NOMO-1 treated with dmso at 0.1 percent for 144 hours (cell line): ENCODE measurements at regions not wholly inside any gene's neighbourhood (a gene's known extent, or its start where the extent isn't known, plus 50 kb on each side); places are given as distances from the start of the nearest gene placed in this dataset.
"Not testable (repeated sequence)": the region's sequence is repeated elsewhere in the genome, so short reads cannot be mapped to it uniquely, and the experiment has no call there.

Experiments
- DNase-seq: peaks from one replicate; lab custom pipeline; 2025; ENCODE audit not compliant: unreplicated experiment; lab: John Stamatoyannopoulos, UW

DNA sequence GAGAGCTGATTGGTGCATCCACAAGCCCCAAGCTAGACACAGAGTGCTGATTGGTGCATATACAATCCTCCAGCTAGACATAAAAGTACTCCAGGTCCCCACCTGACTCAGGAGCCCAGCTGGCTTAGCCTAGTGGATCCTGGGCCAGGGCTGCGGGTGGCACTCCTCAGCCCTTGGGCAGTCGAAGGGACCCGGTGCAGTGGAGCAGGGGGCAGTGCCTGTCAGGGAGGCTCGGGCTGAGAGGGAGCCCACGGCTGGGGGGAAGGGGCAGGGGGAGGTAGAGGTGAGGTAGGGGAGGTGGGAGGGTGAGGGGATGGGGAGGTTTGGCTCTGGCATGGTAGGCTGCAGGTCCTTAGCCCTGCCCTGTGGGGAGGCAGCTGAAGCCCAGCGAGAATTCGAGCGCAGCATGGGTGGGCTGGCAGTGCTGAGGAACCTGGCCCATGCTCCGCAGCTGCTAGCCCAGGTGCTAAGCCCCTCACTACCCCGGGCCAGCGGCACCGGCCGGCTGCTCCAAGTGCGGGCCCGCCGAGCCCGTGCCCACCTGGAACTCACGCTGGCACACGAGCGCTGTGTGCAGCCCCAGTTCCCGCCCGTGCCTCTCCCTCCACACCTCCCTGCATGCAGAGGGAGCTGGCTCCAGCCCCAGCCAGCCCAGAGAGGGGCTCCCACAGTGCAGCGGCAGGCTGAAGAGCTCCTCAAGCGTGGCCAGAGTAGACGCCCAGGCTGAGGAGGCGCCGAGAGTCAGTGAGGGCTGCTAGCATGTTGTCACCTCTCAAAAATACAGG is 742.8 kb downstream of the FAM181B start:
- DNase-seq = no peak

GRCh38 chr11:81989093-81989492 is 744.6 kb downstream of the FAM181B start:
- no peak for DNase-seq

- no peak for DNase-seq
Observed at GRCh38 chr11:81987829-81988472, 745.7 kb downstream of the FAM181B start.

GRCh38 chr11:81986556-81987161 is 747.0 kb downstream of the FAM181B start:
- no peak for DNase-seq

DNA sequence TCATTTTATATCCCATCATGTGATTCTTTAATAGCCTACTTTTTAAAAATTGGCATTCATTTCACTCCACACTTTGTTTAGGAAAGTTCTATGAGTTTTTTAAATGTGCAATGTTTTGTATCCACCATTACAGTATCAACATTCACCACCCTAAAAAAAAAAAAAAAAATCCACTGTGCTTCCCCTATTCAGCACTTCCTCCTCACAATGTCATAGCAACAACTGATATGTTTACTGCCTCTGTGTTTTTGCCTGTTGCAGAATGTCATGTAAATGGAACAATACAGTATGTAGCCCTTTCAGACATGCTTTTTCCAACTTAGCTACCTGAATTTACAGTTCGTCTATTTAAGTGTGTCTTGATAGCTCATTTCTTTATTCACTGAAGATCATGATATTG is 754.2 kb downstream of the FAM181B start:
- DNase-seq = peak; percentile 20

DNA sequence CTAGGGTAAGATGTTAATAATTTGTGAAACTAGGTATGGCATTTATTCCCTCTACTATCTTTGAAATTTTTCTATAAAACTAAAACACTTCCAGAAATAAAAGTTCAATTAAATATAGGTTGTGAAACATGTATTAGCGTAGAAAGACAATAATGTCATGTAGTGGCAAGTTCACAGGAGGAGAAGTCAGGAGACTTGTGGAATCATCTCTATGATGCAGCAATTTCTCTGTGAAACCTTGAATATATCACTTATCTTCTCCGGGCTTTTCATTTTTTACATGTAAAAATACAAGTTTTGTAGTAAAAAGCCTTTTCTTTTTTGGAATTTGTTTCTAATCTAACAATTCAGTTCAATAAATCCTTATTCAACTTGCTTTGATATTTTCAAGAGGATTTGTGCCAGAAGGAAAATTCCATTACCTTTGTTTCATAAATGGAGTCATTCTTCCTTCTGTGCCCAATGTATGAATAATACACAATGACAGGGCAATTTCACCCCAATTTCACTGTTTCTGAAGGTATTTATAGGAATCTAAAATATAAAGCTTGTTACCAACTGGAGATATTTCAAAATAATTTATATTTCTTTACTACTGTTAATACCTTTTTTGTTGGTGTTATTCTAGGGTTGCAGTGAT is 758.3 kb downstream of the FAM181B start:
- no peak for DNase-seq

GRCh38 chr11:81970886-81971285 is 762.8 kb downstream of the FAM181B start:
- DNase-seq = no peak

DNA sequence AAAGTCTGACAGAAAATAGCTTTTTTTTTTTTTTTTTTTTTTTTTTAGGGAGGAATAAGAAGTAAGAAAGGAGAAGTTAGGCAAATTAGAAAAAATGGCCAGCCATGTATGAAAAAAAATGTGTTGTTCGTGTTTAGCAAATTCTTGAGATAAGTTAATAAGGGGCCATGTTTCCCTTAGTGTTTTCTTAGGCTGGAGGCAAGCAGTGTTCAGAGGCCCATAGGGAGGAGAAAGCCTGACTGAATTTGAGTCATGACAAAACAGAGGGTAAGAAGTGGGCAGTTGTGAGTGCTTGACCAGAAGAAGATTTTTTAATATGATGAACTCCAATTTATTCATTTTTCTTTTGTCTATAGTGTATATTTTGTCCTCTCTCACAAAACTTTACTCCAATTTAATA is 766.4 kb downstream of the FAM181B start:
- no peak for DNase-seq

- DNase-seq = no peak
Observed at GRCh38 chr11:81966340-81966739, 767.3 kb downstream of the FAM181B start.

DNA sequence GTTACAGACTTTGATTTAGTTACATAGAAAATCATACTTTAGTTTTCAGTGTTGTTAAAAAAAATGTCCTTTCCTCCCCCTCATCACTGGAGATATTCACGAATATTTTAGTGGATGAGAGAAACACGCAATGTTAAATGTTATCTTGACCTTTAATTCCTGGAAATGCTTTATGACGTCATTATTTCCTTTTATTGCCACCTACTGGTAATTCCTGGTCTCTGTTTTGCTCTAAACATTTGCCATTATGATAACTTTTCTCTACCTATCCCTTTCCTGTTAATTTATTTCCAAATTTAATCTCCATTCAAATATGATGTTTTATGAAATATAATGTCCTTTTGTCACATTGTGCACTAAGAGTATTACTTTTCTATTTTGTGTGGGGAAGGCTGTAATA is 770.6 kb downstream of the FAM181B start:
- DNase-seq = no peak

- no peak for DNase-seq
Observed at GRCh38 chr11:81960443-81960842, 773.2 kb downstream of the FAM181B start.

GRCh38 chr11:81959341-81959740 is 774.3 kb downstream of the FAM181B start:
- no peak for DNase-seq

DNA sequence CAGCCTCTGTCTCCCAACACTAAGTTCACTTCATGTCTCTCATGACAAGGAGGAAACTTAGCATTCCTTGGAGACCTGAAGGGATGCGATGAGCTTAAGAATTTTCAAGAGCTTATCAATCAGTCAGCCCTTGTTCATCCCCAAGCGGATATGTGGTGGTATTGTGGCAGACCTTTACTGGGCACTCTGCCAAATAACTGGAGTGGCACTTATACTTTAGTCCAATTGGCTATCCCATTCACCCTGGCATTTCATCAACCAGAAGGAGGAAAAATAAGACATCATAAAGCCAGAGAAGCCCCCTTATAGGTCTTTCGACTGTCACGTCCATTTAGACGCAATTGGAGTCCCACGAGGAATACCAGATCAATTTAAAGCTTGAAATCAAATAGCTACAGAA is 779.4 kb downstream of the FAM181B start:
- not testable (repeated sequence) for DNase-seq

GRCh38 chr11:81946831-81947230 is 786.8 kb downstream of the FAM181B start:
- DNase-seq = no peak

DNA sequence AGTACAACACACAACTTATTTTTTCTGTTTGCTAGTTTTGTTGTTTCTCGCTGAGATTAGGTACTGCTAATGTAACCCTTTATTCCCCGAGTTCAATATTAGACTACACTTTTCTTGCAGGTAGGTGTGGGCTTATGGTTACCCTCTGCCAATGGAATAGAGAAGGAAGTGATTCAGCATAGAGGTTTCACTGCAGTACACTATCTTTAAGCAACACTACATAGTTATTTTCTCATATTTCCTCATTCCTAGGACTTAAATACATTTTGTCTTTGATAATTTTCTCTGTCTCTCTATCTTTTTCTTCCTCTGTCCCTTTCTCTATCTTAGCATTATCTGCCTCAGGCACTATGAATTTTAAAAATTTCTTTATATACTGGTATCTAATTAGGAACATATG is 791.0 kb downstream of the FAM181B start:
- peak; percentile 11 for DNase-seq

DNA sequence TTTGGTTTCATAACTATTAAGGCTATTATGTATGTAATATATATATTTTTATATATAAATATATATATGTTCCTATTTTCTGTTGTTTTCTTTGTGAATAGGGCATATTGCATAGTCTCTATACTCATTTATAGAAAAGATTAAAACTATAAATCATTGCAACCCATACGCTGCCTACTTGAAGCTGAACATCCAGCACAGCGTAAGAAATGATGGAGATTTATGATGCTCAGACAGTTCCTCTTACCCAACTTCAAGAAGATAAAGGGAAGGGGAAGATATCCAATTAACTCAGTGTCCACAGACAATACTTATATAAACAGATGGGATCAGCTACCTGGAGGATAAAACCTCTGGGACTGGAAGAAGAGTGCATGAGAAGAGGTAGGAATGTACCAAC is 791.7 kb downstream of the FAM181B start:
- DNase-seq = no peak

DNA sequence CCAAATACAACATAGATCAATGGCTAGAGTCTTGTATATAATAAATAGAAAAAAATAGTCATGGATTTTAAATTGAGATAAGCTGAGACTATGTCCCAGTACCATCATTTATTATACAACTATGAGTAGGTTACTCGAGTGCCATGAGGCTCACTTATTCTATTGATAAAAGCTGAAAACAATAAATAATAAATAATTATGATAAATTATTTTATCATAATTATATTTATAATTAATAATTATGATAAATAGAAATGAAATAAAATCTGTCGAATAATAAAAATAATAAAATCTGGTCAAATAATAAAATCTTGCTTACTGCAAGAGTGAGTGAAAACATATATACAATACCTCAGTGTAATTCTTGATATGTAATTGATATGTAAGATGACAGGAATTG is 801.4 kb downstream of the FAM181B start:
- no peak for DNase-seq

DNA sequence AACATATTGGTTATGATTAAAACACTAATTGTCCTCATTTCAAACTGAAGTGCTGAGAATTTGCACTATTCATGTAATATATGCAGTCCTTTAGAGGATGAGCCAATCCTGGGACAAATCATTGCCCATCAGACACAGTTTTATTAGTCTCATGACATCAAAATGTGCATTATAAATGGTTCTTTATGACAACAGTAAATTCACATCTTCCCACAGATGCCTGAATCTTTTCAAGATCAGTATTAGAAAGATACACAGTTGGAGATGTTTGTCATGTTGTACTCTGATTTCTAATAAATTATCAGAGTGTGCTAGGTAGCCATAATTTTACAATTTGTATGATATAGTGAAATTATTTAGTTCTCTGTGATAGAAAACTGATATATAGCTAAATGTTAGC is 813.5 kb downstream of the FAM181B start:
- no peak for DNase-seq

- no peak for DNase-seq
Observed at GRCh38 chr11:81916451-81916850, 817.2 kb downstream of the FAM181B start.

DNA sequence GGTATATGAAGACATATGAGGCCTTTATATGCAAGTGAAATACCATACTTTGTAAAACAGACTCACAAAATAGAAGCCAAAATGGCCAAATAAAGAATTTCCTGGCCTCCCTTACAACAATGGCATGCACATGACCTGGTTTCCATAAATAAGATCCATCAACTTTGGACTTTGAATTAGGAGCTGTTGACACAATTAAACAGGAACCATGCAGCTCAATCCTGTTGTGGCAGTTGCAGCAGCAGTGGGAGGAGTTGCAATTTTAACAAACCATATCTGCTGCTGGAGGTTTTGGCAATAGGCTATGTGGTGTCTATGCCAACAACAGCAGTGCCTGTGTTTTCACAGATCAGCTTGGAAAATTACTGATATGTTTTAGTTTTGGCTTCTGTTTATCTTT is 818.6 kb downstream of the FAM181B start:
- DNase-seq = no peak

DNA sequence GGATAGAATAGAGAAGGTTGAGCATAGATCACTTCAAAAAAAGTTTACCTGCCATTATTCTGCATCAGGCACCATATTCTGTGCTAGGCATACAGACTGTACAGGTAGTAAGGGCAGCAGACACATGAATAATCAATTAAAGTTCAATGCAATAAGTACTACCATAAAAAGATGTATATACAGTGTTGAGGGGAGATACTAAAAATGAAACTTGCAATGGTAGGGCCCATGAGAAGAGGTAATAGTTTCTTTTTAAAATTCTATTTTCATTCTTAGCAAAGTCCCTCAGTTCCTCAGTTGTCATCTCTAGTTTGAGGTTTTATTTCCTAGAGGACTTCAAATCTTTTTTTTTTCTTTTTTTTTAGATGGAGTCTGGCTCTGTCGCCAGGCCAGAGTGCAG is 819.9 kb downstream of the FAM181B start:
- DNase-seq = no peak

DNA sequence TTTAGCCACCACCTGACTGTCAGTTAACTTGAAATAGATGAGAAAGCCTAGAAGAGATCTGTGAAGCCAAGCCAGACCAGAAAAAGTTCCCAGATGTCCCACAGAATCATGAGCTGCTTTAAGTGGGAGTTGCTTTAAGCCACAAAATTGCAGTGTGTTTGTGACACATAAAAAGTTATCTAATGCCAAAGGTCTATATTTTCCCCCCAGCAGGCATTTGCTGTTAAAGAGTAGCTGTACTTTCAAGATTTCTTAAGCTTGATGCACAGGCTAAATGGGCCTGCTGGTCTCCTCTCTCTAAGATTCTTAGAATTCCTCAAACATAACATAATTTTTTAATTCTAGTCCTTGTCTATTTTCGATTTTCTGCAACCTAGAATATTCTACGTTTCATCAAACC is 825.7 kb downstream of the FAM181B start:
- DNase-seq = no peak
